Coronary artery (tissue), 2 donors: ENCODE measurements at regions not wholly inside any gene's neighbourhood (a gene's known extent, or its start where the extent isn't known, plus 50 kb on each side); places are given as distances from the start of the nearest gene placed in this dataset.

Source experiments
- DNase-seq: peaks from one replicate; pipeline ENCODE4 v3.0.0-alpha.2; 2017; ENCODE audit warnings: low spot score
- H3K27ac ChIP-seq, 2 donors: fragments of 200-600 bp; sonication (generic); one replicate each; pipeline ENCODE4 v1.5.1; 2016 to 2019
- H3K4me3 ChIP-seq: fragments of 200-600 bp; sonication (generic); 2 replicates; pipeline ENCODE4 v1.5.1; 2016; ENCODE audit warnings: mild to moderate bottlenecking, moderate library complexity
- TF ChIP-seq, protein P1 (sequence below): fragments of 200-600 bp; sonication (generic); IDR thresholded peaks from one replicate; pipeline ENCODE4 v1.5.1; 2019; ENCODE audit warnings: antibody characterized with exemption

DNA sequence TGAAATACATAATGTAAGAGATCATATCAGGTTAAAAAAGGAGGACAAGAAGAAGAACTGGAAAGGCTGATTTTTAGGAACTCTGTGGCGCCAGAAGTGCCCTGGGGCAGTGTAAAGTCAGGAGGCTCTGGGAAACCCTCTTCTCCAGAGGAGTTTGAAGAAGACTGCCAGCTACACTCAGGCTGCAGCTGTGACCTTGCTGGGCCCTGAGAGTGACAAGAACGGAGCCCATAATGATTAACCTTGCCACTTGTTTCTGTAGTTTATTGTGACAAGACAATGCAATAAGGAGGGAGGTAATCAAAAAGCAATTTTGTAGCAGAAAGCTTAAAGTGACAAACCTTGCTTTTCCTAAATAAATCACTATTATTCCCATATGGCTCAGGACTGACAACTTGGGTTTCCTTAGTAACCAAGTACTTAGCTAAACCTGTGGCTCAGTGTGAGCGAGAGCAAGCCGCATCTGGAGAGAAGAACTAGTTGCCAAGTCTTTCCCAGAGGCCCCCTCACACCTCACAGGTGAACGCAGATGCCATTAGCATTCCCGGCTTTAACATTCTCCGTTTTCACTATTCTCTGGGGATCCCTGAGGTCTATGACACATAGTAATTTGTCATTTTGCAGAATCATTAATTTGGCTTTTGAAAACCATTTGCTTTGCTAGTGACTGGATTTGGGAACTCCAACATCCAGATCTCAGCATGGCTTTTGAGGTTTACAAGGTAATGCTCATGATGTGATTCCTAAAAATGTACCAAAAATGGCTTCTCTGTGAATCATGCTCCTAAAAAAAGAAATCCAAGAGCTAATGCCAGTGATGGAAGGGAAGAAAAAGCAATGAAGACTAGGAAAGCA is 115.9 kb downstream of the OMA1 start:
- DNase-seq, result no peak
- no peak overlapping the region for H3K27ac ChIP-seq
- H3K4me3 ChIP-seq, result no peak overlapping the region
- TF ChIP-seq, protein P1, sequence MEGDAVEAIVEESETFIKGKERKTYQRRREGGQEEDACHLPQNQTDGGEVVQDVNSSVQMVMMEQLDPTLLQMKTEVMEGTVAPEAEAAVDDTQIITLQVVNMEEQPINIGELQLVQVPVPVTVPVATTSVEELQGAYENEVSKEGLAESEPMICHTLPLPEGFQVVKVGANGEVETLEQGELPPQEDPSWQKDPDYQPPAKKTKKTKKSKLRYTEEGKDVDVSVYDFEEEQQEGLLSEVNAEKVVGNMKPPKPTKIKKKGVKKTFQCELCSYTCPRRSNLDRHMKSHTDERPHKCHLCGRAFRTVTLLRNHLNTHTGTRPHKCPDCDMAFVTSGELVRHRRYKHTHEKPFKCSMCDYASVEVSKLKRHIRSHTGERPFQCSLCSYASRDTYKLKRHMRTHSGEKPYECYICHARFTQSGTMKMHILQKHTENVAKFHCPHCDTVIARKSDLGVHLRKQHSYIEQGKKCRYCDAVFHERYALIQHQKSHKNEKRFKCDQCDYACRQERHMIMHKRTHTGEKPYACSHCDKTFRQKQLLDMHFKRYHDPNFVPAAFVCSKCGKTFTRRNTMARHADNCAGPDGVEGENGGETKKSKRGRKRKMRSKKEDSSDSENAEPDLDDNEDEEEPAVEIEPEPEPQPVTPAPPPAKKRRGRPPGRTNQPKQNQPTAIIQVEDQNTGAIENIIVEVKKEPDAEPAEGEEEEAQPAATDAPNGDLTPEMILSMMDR, result no peak

GRCh38 chr1:58426918-58427317 is 119.6 kb downstream of the OMA1 start:
- Histone ChIP-seq H3K4me3 (no peak overlapping the region), H3K27ac (no peak overlapping the region)
- DNase-seq, result no peak
- TF ChIP-seq, protein P1, result no peak

DNA sequence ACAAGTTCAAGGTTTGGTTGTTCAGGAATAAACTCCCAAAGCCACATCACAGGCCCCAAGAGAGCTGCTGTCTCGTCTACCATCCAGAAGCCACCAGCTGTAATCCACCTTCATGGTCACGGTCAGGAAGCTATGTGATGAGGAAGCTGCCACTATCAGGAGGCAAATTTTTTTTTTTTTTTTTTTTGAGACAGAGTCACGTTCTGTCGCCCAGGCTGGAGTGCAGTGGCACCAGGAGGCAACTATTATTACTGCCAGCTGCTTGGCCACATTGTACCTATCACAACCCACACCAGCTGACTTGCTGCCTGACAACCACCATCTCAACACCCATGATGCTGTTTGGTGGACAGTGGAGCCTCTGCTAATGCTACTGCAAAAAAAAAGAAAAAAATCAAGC is 124.1 kb downstream of the OMA1 start:
- DNase-seq, result no peak
- H3K4me3 ChIP-seq, result no peak overlapping the region
- TF ChIP-seq, protein P1, result no peak
- no peak overlapping the region for H3K27ac ChIP-seq

DNA sequence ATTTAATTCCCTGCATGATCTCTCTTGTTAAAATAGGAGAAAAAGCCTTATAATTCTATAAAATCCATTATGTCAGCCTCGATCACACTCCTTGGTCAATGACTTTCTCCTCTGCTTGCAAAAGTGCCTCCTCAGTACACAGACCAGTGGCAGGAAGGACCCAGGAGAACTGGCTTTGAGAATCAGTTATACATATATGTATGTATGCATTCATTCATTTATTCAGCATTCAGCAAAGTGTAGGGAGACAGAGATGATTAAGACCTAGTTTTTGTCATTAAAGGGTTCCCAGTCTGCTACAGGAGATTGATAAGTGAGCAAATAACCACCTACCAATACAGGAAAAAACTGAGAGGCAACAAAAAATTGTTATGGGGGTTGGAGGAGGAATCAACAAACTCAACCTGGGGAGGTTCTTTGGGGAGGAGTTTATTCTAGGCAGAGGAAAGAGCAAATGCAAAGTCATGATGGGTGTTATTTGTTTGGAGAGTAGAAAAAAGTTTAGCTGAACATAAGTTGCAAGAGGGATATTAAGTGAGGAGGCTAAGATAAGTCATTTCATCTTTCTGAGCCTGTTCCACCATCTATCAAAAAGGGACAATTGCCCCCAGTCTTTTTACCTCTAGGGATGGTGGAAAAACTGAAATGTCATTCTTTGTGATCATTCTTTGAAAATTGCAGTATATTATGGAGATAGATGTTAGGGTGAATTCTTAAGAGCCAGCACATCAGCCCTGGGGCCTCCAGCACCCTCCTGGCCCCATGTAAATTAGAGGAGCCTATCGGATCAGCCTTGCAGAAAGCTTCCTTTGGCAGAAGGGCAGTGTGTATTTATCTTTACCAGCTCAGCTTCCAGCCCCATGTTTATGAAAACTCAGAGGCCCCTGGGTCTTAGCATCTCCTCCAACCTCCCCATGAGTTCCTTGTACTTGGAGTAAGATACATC is 128.0 kb downstream of the OMA1 start:
- H3K4me3 ChIP-seq, result no peak overlapping the region

GRCh38 chr1:58412071-58412580 is 134.4 kb downstream of the OMA1 start:
- no peak overlapping the region for H3K27ac ChIP-seq
- no peak overlapping the region for H3K4me3 ChIP-seq
- TF ChIP-seq, protein P1, result no peak
- no peak for DNase-seq

More for the DNA sequence above, 128.0 kb downstream of the OMA1 start:
- DNase-seq, result no peak
- TF ChIP-seq, protein P1, result no peak
- H3K27ac ChIP-seq, result no peak overlapping the region

GRCh38 chr1:58409890-58410289 is 136.6 kb downstream of the OMA1 start:
- no peak for DNase-seq
- TF ChIP-seq, protein P1, result no peak
- Histone ChIP-seq H3K27ac (no peak overlapping the region), H3K4me3 (no peak overlapping the region)
